CD4-positive, alpha-beta T cell (primary cell): ENCODE measurements at regions not wholly inside any gene's neighbourhood (a gene's known extent, or its start where the extent isn't known, plus 50 kb on each side); places are given as distances from the start of the nearest gene placed in this dataset.

Experiments used
- ATAC-seq: fragments of 200-7000 bp; cut with Tn5 transposase; one replicate; pipeline ENCODE4 v1.10.0; 2022; ENCODE audit warnings: mild to moderate bottlenecking; ENCODE audit not compliant: poor library complexity
- CTCF ChIA-PET: fragments of 350-600 bp; sonication (Branson Sonifier 250); formaldehyde crosslinking; loops from one replicate; lab custom pipeline; 2021; ENCODE audit warnings: antibody characterized with exemption, inconsistent platforms; lab: Charles Lee
- POLR2A ChIA-PET: fragments of 350-600 bp; sonication (Branson Sonifier 250); formaldehyde crosslinking; loops from one replicate; lab custom pipeline; 2021; ENCODE audit warnings: antibody characterized with exemption, inconsistent platforms; lab: Charles Lee
- DNase-seq, 14 experiments: peaks; one replicate each; pipeline ENCODE4 v3.0.0-alpha.2; 2013 to 2020; ENCODE audit warnings: mixed read lengths in 2 of 14
- H3K27ac ChIP-seq, 2 donors: one replicate each; pipeline versions ENCODE4 v1.5.1 to v1.7.0; 2013; ENCODE audit warnings: low read length in 2 of 2, low read depth in 1 of 2, mild to moderate bottlenecking in 1 of 2
- H3K27me3 ChIP-seq, 2 experiments: 1 replicate in 1 of 2; 2 replicates in 1 of 2; pipeline versions ENCODE4 v1.6.1 to v1.7.0; 2013; ENCODE audit warnings: low read length in 2 of 2, control low read depth in 1 of 2, mild to moderate bottlenecking in 1 of 2, moderate library complexity in 1 of 2; ENCODE audit not compliant: insufficient read depth in 2 of 2, control insufficient read depth in 1 of 2
- H3K36me3 ChIP-seq: one replicate; pipeline ENCODE4 v1.6.1; 2013; ENCODE audit warnings: low read length, control low read depth; ENCODE audit not compliant: insufficient read depth
- H3K4me1 ChIP-seq: one replicate; pipeline ENCODE4 v1.6.1; 2013; ENCODE audit warnings: low read length, control low read depth; ENCODE audit not compliant: insufficient read depth
- H3K4me3 ChIP-seq: one replicate; pipeline ENCODE4 v1.5.1; 2013; ENCODE audit warnings: mild to moderate bottlenecking, low read length, moderate library complexity
- H3K9me3 ChIP-seq, 2 experiments: 1 replicate in 1 of 2; 2 replicates in 1 of 2; pipeline versions ENCODE4 v1.6.1 to v1.7.0; 2013; ENCODE audit warnings: low read length in 2 of 2, mild to moderate bottlenecking in 2 of 2, control low read depth in 1 of 2, moderate library complexity in 1 of 2; ENCODE audit not compliant: control insufficient read depth in 1 of 2, insufficient read depth in 1 of 2
- H3K27ac Mint-ChIP-seq: one replicate; pipeline ENCODE4 v1.8.0; 2020; ENCODE audit warnings: mixed read lengths
- H3K27me3 Mint-ChIP-seq: one replicate; pipeline ENCODE4 v1.8.0; 2021; ENCODE audit warnings: mixed read lengths
- H3K36me3 Mint-ChIP-seq: one replicate; pipeline ENCODE4 v1.8.0; 2021; ENCODE audit warnings: low read depth, mixed read lengths
- H3K4me1 Mint-ChIP-seq: one replicate; pipeline ENCODE4 v1.8.0; 2021; ENCODE audit warnings: low read depth, mixed read lengths
- H3K4me3 Mint-ChIP-seq: one replicate; pipeline ENCODE4 v1.8.0; 2020; ENCODE audit warnings: mild to moderate bottlenecking, mixed read lengths
- H3K9me3 Mint-ChIP-seq: one replicate; pipeline ENCODE4 v1.8.0; 2020; ENCODE audit warnings: mixed read lengths
- CTCF ChIP-seq: fragments of 200-600 bp; IDR thresholded peaks from one replicate; pipeline ENCODE4 v1.8.0; 2022; ENCODE audit warnings: antibody characterized with exemption, mild to moderate bottlenecking
- intact Hi-C, 2 experiments: fragments of 100-400 bp; cut with DNase I in 1 of 2; cut with micrococcal nuclease in 1 of 2; formaldehyde crosslinking; loops; one replicate each; pipeline versions ENCODE4 v1.15.1 to v1.9.0; 2023 to 2025; cut with DNase I, micrococcal nuclease

DNA sequence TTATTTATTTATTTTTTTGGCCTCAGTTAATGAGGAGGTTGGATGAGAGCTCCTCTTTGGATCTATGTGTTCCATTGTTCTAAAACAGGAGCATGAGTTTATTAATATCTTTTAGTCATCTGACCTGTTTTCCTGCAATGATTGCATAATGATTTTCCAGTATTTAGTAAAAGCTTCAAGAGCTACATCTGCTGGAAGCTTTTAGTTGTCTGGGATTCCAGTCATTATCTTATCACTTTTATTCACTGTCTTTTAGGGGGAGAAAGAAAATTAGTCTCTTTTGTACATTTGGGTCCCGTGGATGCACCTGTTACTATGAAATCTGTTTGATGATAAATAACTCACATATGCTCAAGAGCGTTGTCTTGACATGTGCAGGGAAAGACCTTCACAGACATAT, 1270.0 kb downstream of the ROBO1 start:
- intact Hi-C loops: no loop called here
- CTCF ChIA-PET: no interaction called here
- H3K4me1 Mint-ChIP-seq: no peaks in the 10 kb centered on the region
- H3K27ac Mint-ChIP-seq: no peak overlapping the region
- H3K36me3 Mint-ChIP-seq: no peaks in the 10 kb centered on the region
- Histone ChIP-seq H3K27ac (no peak overlapping the region), H3K27me3 (no peaks in the 10 kb centered on the region), H3K4me3 (no peak overlapping the region), H3K9me3 (peaks cover 0 to 7% of the 10 kb centered on the region in 2 experiments), H3K4me1 (no peaks in the 10 kb centered on the region), H3K36me3 (no peaks in the 10 kb centered on the region)
- no peaks in the 10 kb centered on the region for H3K27me3 Mint-ChIP-seq
- DNase-seq (no peak), ATAC-seq (no peak)
- peaks cover 18% of the 10 kb centered on the region for H3K9me3 Mint-ChIP-seq
- H3K4me3 Mint-ChIP-seq: no peak overlapping the region
- POLR2A ChIA-PET: no interaction called here
- TF ChIP-seq CTCF: no peak

- H3K9me3 Mint-ChIP-seq: peaks cover 18% of the 10 kb centered on the region
- H3K4me3 Mint-ChIP-seq: no peak overlapping the region
- H3K4me1 Mint-ChIP-seq: no peaks in the 10 kb centered on the region
- DNase-seq (no peak), ATAC-seq (no peak)
- H3K4me1 ChIP-seq: no peaks in the 10 kb centered on the region
- H3K36me3 Mint-ChIP-seq: no peaks in the 10 kb centered on the region
- POLR2A ChIA-PET: no interaction called here
- no peaks in the 10 kb centered on the region for H3K36me3 ChIP-seq
- no peak overlapping the region for H3K27ac Mint-ChIP-seq
- intact Hi-C loops: no loop called here
- no peak overlapping the region for H3K4me3 ChIP-seq
- no peaks in the 10 kb centered on the region for H3K27me3 Mint-ChIP-seq
- no peak for TF ChIP-seq CTCF
- no peak overlapping the region for H3K27ac ChIP-seq
- H3K9me3 ChIP-seq: peaks cover 0 to 12% of the 10 kb centered on the region in 2 experiments
- H3K27me3 ChIP-seq: no peaks in the 10 kb centered on the region
- CTCF ChIA-PET: no interaction called here
Observed at GRCh38 chr3:78506061-78506460, 1261.7 kb downstream of the ROBO1 start.

DNA sequence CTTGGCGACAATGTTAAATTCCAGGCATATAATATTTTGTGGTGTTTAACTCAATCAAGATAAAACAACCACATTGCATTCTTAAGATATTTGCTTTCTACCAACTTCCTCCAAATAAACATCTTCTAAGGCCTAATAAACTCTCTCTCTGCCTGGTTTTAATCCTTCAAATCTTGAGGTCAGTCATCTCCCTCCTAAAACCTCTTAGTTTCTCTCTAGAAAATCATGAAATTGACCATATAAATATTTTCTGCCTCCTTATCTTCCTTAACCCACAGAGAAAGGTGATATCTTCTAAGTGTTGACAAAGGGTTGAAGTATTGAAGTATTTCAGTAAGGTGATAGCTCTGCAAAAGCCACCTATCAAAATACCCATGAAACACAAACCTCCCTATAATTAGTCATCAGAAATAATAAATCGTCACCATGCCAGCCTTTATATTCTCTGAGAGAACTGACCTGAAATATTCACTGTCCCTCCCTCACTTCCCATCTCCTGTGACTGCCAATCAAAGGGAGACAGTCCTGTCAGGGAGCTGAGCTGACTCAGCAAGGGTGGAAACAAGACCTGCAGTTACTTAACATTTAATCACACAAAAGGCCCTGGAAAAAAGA, 1261.1 kb downstream of the ROBO1 start:
- ChIA-PET POLR2A (no interaction called here), CTCF (no interaction called here)
- Mint-ChIP-seq H3K27me3 (no peaks in the 10 kb centered on the region), H3K4me3 (no peak overlapping the region), H3K9me3 (peaks cover 15% of the 10 kb centered on the region), H3K4me1 (no peaks in the 10 kb centered on the region), H3K27ac (no peak overlapping the region), H3K36me3 (no peaks in the 10 kb centered on the region)
- Histone ChIP-seq H3K9me3 (peaks cover 0 to 12% of the 10 kb centered on the region in 2 experiments), H3K4me1 (no peaks in the 10 kb centered on the region), H3K4me3 (no peak overlapping the region), H3K27me3 (no peaks in the 10 kb centered on the region), H3K27ac (no peak overlapping the region), H3K36me3 (no peaks in the 10 kb centered on the region)
- intact Hi-C loops: no loop called here
- no peak for DNase-seq
- no peak for ATAC-seq
- no peak for TF ChIP-seq CTCF
